ENCODE measurements at regions not wholly inside any gene's neighbourhood (a gene's known extent, or its start where the extent isn't known, plus 50 kb on each side); places are given as distances from the start of the nearest gene placed in this dataset.

DNA sequence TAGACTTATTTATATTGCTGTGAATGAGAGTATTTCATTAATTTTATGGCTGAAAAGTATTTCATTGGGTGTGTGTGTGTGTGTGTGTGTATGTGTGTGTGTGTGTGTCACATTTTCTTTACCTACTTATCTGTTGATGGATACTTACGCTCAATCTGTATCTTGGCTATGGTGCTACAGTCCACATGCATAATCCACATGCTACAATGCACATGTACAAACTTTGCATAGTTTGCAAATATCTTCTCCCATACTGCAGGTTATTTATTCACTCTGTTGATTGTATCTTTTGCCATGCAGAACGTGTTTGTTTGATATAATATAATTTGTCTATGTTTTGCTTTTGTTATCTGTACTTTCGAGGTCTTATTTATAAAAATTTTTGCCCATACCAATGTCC is 167.8 kb downstream of the RAB28 start:
- no peak for DNase-seq (ENCODE audit: low read depth)

DNA sequence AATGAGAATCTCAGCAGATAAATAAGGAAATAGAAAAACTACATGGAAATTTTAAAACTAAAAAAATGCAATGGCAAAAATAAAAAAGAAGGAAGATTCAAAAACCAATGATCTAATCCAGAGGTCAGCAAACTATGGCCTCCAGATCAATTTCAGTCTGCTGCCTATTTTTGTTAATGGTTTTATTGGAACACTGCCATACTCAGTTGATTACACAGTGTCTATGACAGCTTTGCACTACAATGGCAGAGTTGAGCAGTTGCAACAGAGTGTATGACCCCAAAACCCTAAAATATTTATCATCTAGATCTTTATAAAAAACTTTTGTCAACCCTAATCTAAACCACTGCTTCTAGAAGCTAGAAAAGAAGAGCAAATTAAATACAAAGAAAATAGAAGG is 170.3 kb downstream of the RAB28 start:
- DNase-seq (ENCODE audit: low read depth) = no peak

DNA sequence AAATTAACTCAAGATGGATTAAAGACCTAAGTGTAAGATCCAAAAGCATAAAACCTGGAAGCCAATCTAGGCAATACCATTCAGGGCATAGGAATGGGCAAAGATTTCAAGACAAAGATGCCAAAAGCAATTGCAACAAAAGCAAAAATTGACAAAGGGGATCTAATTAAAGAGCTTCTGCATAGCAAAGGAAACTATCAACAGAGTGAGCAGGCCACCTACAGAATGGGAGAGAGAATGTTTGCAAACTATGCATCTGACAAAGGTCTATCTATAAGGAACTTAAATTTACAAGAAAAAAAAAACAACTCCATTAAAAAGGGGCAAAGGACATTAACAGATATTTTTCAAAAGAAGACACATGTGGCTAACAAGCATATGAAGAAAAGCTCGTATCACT is 171.9 kb downstream of the RAB28 start:
- no peak for DNase-seq (ENCODE audit: low read depth)

DNA sequence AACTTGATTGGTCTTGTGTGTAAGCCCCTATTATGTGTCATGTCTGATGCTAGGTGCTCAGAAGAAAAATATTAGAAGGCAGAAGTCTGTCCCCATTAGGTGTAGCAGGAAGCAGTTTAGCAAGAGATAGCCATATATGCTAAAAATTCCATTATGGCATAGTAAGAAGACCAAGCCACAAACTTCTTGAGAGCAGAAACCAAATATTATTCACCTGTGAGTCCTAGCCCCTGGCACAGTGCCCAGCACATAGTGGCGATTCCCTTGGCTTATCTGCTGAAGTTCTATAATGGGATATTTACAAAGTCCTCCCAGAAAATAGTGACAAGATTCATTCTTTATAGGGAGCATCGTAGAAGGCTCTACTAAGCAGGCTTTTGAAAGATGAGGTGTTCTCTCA is 174.4 kb downstream of the RAB28 start:
- DNase-seq (ENCODE audit: low read depth) = no peak

DNA sequence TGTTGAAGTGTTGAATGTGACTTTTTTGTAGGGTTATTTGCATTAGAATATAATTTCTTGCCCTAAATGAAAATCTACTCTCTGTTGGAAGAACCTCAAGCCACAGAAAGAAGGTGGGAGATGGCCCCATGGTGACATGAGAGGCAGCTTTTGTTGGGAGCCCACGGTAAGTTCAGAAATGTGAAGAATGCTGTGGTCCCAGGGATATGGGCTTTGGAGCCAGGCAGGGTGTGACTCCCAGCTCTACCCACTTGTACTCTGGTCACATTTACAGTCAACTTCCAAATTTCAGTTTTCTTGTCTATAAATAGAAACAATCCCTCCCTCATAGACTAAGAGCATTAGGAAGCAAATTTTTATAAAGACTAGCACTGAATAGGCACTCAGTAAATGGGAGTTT is 177.8 kb downstream of the RAB28 start:
- no peak for DNase-seq (ENCODE audit: low read depth)

DNA sequence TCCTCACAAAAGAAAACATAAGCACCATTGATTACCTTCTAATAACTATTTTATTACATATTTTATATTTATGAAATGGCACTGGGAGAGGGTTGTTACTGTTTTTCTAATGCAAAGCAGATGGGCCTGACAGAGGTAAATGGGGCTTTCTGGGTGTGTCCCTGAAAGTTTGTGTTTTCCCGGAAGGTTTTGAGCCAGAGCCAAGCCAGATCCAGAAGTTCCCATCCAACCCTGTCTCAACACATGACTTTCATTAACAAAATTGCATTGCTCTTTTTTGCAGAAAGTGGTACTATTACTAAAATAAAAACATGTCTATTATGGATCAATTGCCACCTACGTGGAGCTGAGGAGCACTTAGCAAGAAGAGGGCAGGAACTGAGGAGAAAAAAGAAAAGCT is 181.3 kb downstream of the RAB28 start:
- DNase-seq (ENCODE audit: low read depth) = no peak

DNA sequence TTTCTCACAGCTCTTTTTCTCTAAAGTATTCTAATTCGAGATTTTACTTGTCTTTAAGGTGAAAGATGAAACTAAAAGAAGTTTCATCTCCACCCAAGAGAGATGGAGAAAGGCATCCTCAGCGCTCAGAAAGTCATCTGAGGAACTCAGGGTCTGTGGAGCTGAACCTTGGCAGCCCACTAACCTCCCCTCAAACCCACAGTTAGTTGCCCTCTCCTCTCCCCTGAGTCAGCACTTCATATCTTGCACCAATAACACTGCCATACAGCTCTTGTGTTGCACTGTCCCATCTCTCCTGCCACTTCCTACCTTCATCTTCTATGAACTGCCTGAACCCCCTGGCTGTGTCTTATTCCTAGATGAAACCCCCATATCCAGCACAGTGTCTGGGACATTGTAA is 184.8 kb downstream of the RAB28 start:
- no peak for DNase-seq (ENCODE audit: low read depth)

DNA sequence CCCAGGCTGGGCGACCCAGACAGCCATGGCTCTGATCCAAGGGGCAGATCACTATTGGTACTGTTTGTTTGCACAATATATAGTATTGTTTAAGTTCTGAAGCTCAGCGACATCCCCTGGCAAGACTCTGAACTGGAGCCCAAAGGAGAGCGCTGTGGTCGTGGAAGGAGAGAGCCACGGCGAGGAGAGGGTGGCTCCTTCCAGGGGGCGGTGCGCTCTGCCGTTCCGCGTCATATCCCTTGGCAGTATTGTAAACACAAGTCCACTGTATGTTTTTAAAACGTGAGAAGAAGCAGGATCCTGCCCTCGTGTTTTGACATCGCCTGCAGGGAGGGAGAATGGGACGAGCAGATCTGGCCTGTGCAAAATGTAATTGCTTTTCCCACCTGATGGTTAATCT is 185.5 kb downstream of the RAB28 start:
- no peak for DNase-seq (ENCODE audit: low read depth)

DNA sequence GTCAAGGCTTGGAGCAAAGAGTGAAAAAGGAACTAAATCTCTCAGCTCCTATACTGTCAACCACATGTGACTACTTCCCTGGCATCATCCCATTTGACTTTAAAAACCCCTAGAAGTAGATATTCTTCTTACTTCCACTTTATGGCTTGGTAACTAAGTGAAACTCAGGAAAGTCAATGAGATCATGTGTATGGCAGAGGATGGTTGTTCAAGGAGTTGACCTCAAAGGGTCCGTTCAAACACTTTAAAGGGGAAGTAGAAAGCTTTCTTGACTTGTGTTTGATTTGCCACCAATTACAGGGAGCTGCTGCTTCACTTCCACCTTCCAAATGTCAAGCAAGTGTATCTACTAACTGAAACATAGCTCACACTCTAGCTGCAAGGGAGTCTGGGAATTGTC is 187.2 kb downstream of the RAB28 start:
- DNase-seq (ENCODE audit: low read depth) = no peak

DNA sequence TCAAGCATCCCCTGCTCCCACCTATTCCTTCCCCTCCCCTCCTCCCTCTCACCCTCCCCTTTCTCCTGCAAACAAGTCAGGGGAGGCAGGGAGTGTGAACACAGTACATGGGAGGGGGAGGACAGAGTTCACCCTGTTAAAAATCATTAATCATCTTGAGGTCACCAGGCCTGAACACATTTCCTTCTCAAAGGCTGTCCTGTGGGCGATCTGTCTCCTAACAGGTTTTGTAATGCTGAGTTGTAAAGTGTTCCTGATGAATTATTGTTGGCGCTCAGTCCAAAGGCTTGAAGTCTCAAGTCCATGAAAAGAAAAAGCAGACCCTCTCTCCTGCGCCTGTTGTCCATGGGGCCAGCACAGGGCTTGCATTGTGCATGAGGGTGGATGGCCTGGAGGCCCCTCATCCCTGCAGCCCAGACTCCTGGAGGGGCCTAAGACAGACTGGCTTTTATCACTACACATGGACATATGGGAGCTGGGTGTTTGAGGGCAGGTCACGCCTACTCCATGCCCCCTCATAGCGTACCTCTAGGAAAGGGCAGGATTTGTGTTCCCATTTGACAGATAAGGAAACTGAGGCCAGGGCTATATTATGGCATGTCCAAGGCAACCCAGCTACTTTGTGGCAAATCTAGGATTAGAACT is 189.1 kb downstream of the RAB28 start:
- peak; percentile 9 for DNase-seq (ENCODE audit: low read depth)

DNA sequence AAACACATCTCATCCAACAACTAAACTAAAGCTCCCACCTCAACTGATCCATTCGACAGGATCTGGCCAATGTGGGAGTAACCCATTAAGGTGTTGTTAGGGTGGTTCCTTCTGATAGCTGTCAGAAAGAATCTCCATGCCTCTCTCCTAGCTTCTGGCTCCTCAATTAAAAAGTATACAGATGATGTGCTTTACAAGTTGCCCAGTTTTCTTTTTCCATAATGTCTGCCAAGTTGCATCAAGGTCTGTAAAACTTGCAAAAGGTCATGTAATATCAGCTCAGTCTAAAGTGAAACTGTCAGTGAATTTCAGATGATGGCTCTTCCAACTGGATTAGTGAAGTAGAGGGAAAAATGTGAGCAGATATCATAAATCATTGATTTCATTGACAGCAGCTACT is 191.8 kb downstream of the RAB28 start:
- peak; percentile 22 for DNase-seq (ENCODE audit: low read depth)

DNA sequence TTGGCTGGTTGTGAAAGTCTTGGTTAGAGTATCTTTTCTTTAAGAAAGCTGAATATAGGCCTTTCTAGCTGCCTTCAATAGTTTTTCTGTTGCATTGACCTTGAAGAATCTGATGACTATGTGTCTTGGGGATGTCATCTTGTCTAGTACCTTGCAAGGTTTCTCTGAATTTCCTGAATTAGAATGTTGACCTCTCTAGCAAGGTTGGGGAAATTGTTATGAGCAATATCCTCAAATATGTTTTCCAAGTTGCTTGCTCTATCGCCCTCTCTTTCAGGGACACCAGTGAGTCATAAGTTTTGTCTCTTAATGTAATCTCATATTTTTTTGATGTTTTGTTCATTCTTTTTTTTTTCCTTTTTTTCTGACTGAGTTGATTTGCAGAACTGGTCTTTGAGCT is 194.7 kb downstream of the RAB28 start:
- peak; percentile 90 for DNase-seq (ENCODE audit: low read depth)

DNA sequence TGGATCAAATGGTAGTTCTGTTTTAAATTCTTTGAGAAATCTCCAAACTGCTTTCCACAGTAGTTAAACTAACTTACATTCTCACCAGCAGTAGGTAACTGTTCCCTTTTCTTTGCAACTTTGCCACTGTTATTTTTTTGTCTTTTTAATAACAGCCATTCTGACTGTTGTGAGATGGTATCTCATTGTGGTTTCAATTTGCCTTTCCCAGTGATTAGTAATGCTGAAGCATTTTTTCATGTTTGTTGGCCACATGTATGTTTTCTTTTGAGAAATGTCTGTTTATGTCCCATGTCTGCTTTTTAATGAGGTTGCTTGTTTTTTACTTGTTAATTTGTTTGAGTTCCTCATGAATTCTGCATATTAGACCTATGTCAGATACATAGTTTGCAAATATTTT is 198.8 kb downstream of the RAB28 start:
- peak; percentile 40 for DNase-seq (ENCODE audit: low read depth)

DNA sequence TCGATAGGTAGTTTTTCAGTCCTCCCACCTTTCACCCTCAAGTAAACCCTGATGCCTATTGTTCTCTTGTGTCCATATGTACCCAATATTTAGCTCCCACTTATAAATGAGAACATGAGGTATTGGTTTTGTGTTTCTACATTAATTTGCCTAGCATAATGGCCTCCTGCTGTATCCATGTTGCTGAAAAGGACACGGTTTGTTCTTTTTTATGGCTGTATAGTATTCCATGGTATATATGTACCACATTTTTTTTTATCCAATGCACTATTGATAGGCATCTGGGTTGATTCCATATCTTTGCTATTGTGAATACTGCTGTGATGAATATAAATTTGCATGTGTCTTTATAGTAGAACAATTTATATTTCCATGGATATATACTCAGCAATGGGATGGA is 199.2 kb downstream of the RAB28 start:
- no peak for DNase-seq (ENCODE audit: low read depth)

DNA sequence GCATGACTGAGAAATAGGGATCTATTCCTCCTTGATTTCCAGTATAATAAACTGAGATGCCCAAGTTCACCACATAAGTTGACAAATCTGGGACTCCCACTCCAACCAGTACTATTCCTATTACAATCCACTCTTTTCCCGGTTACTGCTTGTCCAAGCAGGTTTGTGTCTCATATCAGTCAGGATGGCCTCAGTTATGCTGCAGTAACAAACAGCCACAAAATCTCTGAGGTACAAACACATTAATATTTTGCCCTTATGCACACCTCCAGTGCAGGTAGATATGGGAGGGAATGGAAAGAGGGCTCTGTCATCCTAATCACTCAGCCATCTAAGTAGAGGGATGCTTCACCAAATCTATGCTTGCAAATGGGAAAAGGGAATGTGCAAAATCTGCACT is 207.8 kb downstream of the RAB28 start:
- no peak for DNase-seq (ENCODE audit: low read depth)

DNA sequence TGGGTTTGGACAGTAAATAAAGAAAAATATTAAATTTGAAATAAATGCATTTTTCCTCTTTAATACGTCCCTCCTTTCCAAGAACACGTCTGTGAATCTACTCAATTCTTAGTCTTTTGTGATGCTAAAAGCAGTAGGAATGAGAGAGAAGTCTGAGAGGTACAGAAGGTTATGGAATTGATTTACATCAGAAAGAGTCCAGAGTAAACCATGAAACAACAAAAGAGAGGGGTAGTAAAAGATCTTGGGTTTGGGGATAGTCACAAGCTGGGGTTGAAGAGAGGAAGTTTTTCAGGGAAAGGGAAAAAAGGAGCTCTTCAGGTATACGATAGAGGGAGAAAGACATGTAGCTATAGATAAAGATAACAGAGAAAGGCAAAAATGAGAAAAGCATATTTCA is 215.4 kb downstream of the RAB28 start:
- no peak for DNase-seq (ENCODE audit: low read depth)

DNA sequence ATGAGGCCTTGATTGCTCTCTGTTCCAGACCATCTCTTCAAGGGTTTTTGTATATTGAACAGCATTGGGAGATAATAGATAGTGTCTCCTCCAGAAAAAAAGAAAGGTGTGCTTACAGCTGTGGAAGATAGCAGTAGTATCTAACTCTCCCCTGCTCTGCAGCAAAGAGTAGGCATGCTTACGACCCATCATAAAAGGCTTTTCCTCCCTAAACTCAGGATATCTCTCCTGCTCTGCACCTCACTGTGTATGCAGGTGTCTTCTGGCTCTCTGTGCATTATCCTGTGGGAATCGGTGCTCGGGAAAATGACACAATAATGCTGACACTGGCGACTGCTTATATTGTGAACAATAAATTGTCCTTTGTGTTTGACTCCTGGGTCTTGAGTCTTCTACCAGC is 216.0 kb downstream of the RAB28 start:
- DNase-seq (ENCODE audit: low read depth) = no peak

DNA sequence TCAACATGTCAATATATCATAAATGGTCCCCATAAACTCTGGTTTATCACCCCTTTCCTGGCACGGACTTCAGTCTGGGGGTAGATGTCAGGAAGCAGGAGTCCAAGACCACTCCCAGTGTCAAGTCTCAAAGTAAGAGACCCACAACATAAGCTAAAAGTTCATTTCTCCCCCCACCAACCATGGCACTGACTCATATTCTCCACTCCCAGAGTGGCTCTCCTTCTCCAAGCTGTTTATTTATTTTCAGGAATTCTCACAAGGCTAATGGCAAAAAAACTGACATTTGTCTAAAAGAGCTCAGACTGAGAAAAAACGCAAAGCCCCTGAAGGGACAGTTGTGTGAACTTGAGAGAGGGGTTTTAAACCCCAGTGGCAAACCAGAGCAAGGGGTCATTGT is 217.0 kb downstream of the RAB28 start:
- no peak for DNase-seq (ENCODE audit: low read depth)

DNA sequence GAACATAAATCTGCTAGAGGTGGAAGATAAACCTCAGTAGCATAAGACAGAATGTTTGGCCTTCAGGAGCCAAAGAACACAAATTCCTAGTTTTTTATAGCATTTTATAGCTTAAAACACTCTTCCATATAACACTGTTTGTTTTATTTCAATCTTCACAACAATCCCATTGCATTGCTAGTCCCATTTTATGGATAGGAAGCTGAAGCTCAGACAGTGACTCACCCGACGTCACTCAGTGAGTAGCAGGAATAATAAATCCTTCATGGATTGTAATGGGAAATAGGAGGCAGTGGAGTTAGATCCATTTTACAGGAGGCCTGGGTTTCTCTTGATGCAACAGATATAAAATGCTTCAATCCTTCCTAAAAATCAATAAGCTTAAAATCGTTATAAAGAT is 217.5 kb downstream of the RAB28 start:
- DNase-seq (ENCODE audit: low read depth) = no peak

DNA sequence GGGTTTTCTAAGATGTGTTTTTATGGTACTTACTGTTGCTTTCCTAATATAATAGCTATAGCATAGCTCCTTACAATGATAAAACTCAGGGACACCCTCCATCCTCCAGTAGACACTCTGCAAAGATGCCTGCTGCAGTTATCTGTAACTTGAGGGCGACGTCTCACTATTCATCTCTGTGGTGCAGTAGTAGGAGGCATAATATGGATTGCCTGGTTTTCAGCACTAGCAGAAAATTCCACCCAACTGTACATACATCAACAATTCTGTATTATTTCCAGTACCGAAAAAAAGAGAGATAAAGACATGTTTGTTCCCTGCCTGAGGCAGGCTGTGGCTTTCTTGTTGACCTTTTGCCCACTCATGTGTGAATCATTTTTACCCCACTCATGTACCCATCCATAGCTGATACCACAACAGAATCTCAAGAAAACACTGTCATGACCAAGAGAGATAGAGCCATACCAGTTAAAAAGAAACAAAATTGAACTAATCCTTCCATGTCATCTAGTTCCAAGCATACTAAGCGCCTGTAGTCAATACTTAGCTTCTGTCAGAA is 220.1 kb downstream of the RAB28 start:
- peak; percentile 22 for DNase-seq (ENCODE audit: low read depth)

DNA sequence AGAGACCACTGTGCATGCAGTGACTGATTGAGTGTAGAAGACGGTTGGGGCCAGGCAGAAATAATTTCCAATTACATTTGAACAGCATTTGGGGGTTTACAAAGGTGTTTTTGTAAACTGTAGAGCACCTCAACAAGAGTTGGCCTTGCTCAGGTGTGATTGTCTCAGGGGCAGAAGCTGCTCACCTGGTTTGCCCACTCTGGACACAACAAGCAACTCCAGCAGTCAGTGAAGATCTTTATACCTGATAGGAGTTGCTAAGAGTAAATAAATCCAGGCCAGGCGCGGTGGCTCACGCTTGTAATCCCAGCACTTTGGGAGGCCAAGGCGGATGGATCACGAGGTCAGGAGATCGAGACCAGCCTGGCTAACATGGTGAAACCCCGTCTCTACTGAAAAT is 221.3 kb downstream of the RAB28 start:
- no peak for DNase-seq (ENCODE audit: low read depth)

DNA sequence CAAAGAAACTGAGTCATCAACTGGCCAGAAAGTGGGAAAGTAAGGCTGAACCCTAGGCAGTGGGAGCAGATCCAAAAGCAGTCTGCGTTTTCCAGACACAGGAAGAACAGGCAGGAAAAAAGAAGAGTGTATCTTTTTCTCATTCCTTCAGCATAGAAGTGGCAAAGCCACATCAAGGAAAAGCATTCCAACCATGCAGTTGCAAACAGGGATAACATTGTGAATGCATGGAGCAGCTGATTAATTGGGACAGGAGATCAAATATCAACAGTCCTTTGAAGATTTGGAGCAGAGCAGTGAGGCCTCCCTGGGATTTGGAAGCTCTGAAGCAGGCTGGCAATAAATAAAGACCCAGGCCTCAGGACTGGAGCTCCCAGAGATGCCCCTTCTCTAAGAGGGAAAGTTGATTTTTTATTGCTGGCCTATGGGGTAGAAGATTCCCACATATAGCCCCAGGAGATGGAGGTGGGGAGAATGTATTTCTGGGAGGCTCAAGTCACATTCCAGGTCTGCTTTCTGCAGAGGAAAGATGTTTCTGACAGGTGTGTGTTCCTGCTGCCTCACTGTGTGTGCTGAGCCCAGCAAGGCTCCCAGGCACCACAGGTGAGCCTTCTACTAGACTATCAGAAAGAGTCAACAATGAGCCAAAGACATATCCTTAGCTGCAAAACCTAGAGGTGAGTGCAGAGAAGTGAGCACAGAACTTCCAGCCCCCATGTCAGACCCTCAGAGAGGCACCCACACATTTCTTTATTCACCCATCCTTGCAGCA is 222.5 kb downstream of the RAB28 start:
- no peak for DNase-seq (ENCODE audit: low read depth)

DNA sequence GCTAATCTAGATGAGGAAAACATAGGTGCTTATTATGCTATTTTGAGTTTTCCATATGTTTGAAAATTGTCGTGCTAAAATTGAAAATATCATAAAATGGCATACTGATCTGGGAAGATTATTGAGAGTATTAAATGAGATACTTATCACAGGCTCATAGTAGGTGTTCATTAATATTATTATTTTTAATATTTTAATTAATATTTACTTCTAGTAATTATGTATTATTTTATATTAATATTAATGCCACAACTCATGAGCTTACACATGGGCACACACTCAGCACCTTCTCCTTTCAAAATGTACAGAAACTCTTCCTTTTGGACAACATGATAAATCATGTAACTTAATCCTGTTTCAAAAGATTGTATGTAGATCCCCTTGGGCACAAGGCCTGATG is 223.6 kb downstream of the RAB28 start:
- DNase-seq (ENCODE audit: low read depth) = no peak

DNA sequence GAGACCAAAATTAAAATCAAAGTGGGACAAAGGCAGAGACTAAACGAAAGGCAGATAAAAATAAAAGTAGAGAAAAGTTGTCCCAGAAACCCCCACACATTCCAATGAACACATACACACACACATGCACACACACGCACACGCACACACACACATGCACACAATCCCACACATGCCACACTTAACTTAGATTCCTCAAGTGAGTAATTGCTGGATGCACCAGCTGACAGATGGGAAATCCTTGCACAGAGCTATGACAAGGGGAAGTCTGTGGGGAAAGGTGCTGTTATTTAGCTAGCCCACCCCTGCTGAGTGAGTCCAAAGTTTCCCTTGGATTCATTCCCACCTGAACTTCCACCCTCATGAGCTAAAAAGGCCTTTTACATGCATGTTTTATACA is 233.9 kb downstream of the RAB28 start:
- DNase-seq (ENCODE audit: low read depth) = no peak
